Neuronal stem cell (in vitro differentiated cells): ENCODE measurements at regions not wholly inside any gene's neighbourhood (a gene's known extent, or its start where the extent isn't known, plus 50 kb on each side); places are given as distances from the start of the nearest gene placed in this dataset.

Experiments
- DNase-seq: peaks from one replicate; pipeline ENCODE4 v3.0.0-alpha.2; 2013; ENCODE audit warnings: low spot score
- H2AFZ ChIP-seq: one replicate; pipeline ENCODE4 v1.6.1; 2013; ENCODE audit warnings: mild to moderate bottlenecking, low read length, inconsistent platforms
- H2AK5ac ChIP-seq: 2 replicates; pipeline ENCODE4 v1.6.1; 2013; ENCODE audit warnings: low read depth, mild to moderate bottlenecking, inconsistent platforms, low read length, moderate library complexity, mixed read lengths
- H2BK120ac ChIP-seq: 2 replicates; pipeline ENCODE4 v1.6.1; 2013; ENCODE audit warnings: low read depth, mild to moderate bottlenecking, inconsistent platforms, low read length, moderate library complexity, mixed read lengths
- H2BK12ac ChIP-seq: one replicate; pipeline ENCODE4 v1.6.1; 2013; ENCODE audit warnings: low read length, inconsistent platforms
- H2BK15ac ChIP-seq: 2 replicates; pipeline ENCODE4 v1.6.1; 2013; ENCODE audit warnings: mild to moderate bottlenecking, low read length, inconsistent platforms, mixed read lengths
- H2BK5ac ChIP-seq: one replicate; pipeline ENCODE4 v1.6.1; 2013; ENCODE audit warnings: inconsistent platforms, mild to moderate bottlenecking, low read length, moderate library complexity
- H3K14ac ChIP-seq: one replicate; pipeline ENCODE4 v1.6.1; 2013; ENCODE audit warnings: low read length, inconsistent platforms
- H3K18ac ChIP-seq: 2 replicates; pipeline ENCODE4 v1.6.1; 2013; ENCODE audit warnings: low read length, inconsistent platforms
- H3K23ac ChIP-seq: 2 replicates; pipeline ENCODE4 v1.6.1; 2013; ENCODE audit warnings: low read depth, mild to moderate bottlenecking, mixed read lengths, low read length, inconsistent platforms; ENCODE audit not compliant: poor library complexity
- H3K27ac ChIP-seq: replicated peaks from 3 replicates; pipeline ENCODE4 v1.5.1; 2013; ENCODE audit warnings: low read length, inconsistent platforms
- H3K27me3 ChIP-seq, 3 experiments: 2 replicates each; pipeline ENCODE4 v1.6.1; 2013; ENCODE audit warnings: low read length in 3 of 3, mild to moderate bottlenecking in 2 of 3, inconsistent platforms in 1 of 3, low read depth in 1 of 3, mixed read lengths in 1 of 3, moderate library complexity in 1 of 3; ENCODE audit not compliant: control insufficient read depth in 3 of 3, insufficient read depth in 3 of 3
- H3K36me3 ChIP-seq, 2 donors: replicated peaks in 1 of 2; 2 replicates each; pipeline ENCODE4 v1.6.1; 2013; ENCODE audit warnings: low read length in 2 of 2; ENCODE audit not compliant: control insufficient read depth in 2 of 2, insufficient read depth in 2 of 2
- H3K4ac ChIP-seq: 2 replicates; pipeline ENCODE4 v1.6.1; 2013; ENCODE audit warnings: inconsistent platforms, mild to moderate bottlenecking, low read length, moderate library complexity
- H3K4me1 ChIP-seq, 2 donors: 1 replicate in 1 of 2; 2 replicates in 1 of 2; pipeline ENCODE4 v1.6.1; 2013; ENCODE audit warnings: low read length in 2 of 2, low read depth in 1 of 2; ENCODE audit not compliant: control insufficient read depth in 2 of 2, insufficient read depth in 1 of 2
- H3K4me2 ChIP-seq: one replicate; pipeline ENCODE4 v1.6.1; 2013; ENCODE audit warnings: mild to moderate bottlenecking, low read length, inconsistent platforms; ENCODE audit not compliant: insufficient read depth, poor library complexity, severe bottlenecking
- H3K4me3 ChIP-seq, 2 donors: 2 replicates each; pipeline ENCODE4 v1.5.1; 2013; ENCODE audit warnings: low read length in 2 of 2, mild to moderate bottlenecking in 2 of 2, inconsistent platforms in 1 of 2, moderate library complexity in 1 of 2
- H3K79me1 ChIP-seq: one replicate; pipeline ENCODE4 v1.6.1; 2013; ENCODE audit warnings: low read depth, mild to moderate bottlenecking, inconsistent platforms, low read length, moderate library complexity
- H3K9ac ChIP-seq: one replicate; pipeline ENCODE4 v1.6.1; 2013; ENCODE audit warnings: mild to moderate bottlenecking, low read depth, low read length, inconsistent platforms; ENCODE audit not compliant: poor library complexity
- H3K9me3 ChIP-seq, 2 donors: replicated peaks in 1 of 2; 2 replicates each; pipeline versions ENCODE3 to v1.6.1; 2013; ENCODE audit warnings: low read length in 2 of 2, mild to moderate bottlenecking in 2 of 2, inconsistent platforms in 1 of 2, low read depth in 1 of 2, mixed read lengths in 1 of 2, moderate library complexity in 1 of 2; ENCODE audit not compliant: control insufficient read depth in 2 of 2, insufficient read depth in 1 of 2
- H4K8ac ChIP-seq: one replicate; pipeline ENCODE4 v1.6.1; 2013; ENCODE audit warnings: low read depth, mild to moderate bottlenecking, inconsistent platforms, low read length, moderate library complexity
- H4K91ac ChIP-seq: one replicate; pipeline ENCODE4 v1.6.1; 2013; ENCODE audit warnings: low read length, low read depth, mild to moderate bottlenecking, inconsistent platforms; ENCODE audit not compliant: poor library complexity
- WGBS, 2 donors: extraction: QIAGEN DNeasy Blood & Tissue Kit; methylation state at CpG; one replicate each; pipeline ENCODE4 v1.1.7; 2013; ENCODE audit warnings: missing lambda C conversion rate in 2 of 2, mixed read lengths in 1 of 2; ENCODE audit not compliant: insufficient read length in 2 of 2, insufficient replicate concordance in 1 of 2; ENCODE audit errors: extremely low coverage in 2 of 2; 5-methylcytosine and 5-hydroxymethylcytosine counted together

DNA sequence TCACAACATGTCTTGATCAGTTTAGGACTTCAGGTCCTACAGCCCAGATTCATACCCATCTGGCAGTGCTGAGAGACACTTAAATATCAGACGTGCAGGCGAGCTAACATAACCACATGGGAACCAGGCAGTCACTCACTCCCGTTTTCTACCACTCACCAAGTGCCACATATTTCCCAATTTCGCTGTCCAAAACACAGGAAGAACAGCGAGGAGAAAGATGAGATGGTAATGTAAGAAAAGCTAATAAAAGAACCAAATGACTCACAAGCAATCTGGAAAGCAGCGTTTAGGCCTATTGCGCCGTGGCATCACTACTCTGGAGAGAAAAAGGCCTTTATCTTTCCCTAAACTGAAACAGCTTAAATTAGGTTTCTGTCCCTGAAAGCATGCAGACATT, 647.8 kb upstream of the SLC39A10 start:
- Histone ChIP-seq H3K9ac (no peak overlapping the region), H3K4me3 (no peak overlapping the region), H3K4me1 (no peaks in the 10 kb centered on the region), H3K27me3 (no peaks in the 10 kb centered on the region), H4K8ac (no peak overlapping the region), H2BK120ac (no peak overlapping the region), H2AFZ (no peak overlapping the region), H3K23ac (no peak overlapping the region), H2BK12ac (no peak overlapping the region), H3K4me2 (no peak overlapping the region), H3K4ac (no peak overlapping the region), H3K18ac (no peak overlapping the region), H3K79me1 (no peaks in the 10 kb centered on the region), H3K36me3 (no peaks in the 10 kb centered on the region), H2AK5ac (no peak overlapping the region), H4K91ac (no peak overlapping the region), H3K27ac (no peak overlapping the region), H3K9me3 (no peaks in the 10 kb centered on the region), H2BK15ac (no peak overlapping the region), H3K14ac (no peak overlapping the region), H2BK5ac (no peak overlapping the region)
- no peak for DNase-seq
- WGBS, 2 donors = no CpG with 5 or more reads among the region's 8 CpGs

DNA sequence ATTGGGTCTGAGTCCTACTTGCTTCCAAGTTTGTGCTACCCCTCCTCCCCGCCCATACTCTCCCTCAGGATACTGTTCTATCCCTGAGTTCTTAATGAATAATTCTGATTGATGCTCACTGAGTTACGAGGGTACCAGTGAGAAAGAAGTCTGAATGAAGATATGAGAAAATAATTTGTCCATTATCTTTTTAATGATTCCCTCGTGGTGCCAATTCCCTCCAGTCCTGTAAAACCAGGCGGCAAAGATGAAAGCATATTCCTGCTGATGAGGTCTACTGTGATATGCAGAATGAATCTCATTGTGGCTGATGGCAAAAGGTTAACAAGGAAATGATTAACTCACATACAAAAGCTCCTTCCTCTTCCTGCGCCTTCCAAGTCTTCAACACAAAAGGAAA, 650.2 kb upstream of the SLC39A10 start:
- no peak overlapping the region for H2BK5ac ChIP-seq
- H3K4me3 ChIP-seq = no peak overlapping the region
- no peak overlapping the region for H3K18ac ChIP-seq
- H3K36me3 ChIP-seq = no peaks in the 10 kb centered on the region
- no peak overlapping the region for H3K4ac ChIP-seq
- H3K27ac ChIP-seq = no peak overlapping the region
- no peak overlapping the region for H2BK12ac ChIP-seq
- H3K4me2 ChIP-seq = no peak overlapping the region
- H2AFZ ChIP-seq = no peak overlapping the region
- H3K79me1 ChIP-seq = no peaks in the 10 kb centered on the region
- DNase-seq = no peak
- no peak overlapping the region for H3K14ac ChIP-seq
- H3K9ac ChIP-seq = no peak overlapping the region
- no peaks in the 10 kb centered on the region for H3K9me3 ChIP-seq
- no peak overlapping the region for H2BK120ac ChIP-seq
- H4K8ac ChIP-seq = no peak overlapping the region
- no peak overlapping the region for H3K23ac ChIP-seq
- H3K4me1 ChIP-seq = no peaks in the 10 kb centered on the region
- WGBS, 2 donors = no CpG with 5 or more reads among the region's 5 CpGs
- no peak overlapping the region for H2AK5ac ChIP-seq
- no peak overlapping the region for H2BK15ac ChIP-seq
- no peak overlapping the region for H4K91ac ChIP-seq
- H3K27me3 ChIP-seq = no peaks in the 10 kb centered on the region

DNA sequence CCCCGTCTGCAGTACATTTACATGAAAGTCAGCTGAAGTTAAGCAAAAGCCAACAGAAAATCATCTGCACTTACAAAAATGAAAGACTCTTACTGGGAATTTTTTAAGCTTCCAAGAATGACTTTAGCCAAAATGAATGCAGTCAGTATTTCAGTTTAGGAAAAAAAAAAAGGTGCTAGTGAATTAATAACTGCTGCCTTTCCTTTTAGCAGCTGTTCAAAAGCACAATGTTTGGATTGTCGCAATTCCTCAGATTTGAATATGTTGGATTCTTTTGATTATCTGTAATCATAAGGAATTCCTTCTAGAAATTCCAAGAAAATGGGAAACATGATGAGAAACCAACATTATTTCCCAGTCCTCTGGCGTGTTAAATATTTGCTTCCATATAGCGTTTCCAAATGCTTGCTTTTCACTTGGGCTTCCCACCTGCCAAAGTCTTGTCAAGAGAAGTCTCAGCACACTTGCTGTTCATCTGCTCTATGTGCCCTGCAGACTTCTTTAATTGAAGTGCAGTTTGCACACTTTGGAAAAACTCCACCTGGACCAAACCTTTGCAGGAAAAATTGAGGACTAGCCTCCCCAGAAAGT, 653.0 kb upstream of the SLC39A10 start:
- H2AK5ac ChIP-seq = no peak overlapping the region
- H3K27me3 ChIP-seq = no peaks in the 10 kb centered on the region
- H3K23ac ChIP-seq = no peak overlapping the region
- DNase-seq = no peak
- no peaks in the 10 kb centered on the region for H3K9me3 ChIP-seq
- H3K4me1 ChIP-seq = no peaks in the 10 kb centered on the region
- H2BK5ac ChIP-seq = no peak overlapping the region
- no peak overlapping the region for H3K4me2 ChIP-seq
- no peak overlapping the region for H2BK12ac ChIP-seq
- H3K27ac ChIP-seq = no peak overlapping the region
- no peak overlapping the region for H3K18ac ChIP-seq
- no CpG with 5 or more reads among the region's 4 CpGs for WGBS, 2 donors
- H3K9ac ChIP-seq = no peak overlapping the region
- no peak overlapping the region for H3K4ac ChIP-seq
- no peak overlapping the region for H4K91ac ChIP-seq
- H3K36me3 ChIP-seq = no peaks in the 10 kb centered on the region
- H2BK120ac ChIP-seq = no peak overlapping the region
- no peak overlapping the region for H3K14ac ChIP-seq
- no peak overlapping the region for H3K4me3 ChIP-seq
- H4K8ac ChIP-seq = no peak overlapping the region
- H2BK15ac ChIP-seq = no peak overlapping the region
- H2AFZ ChIP-seq = no peak overlapping the region
- no peaks in the 10 kb centered on the region for H3K79me1 ChIP-seq

DNA sequence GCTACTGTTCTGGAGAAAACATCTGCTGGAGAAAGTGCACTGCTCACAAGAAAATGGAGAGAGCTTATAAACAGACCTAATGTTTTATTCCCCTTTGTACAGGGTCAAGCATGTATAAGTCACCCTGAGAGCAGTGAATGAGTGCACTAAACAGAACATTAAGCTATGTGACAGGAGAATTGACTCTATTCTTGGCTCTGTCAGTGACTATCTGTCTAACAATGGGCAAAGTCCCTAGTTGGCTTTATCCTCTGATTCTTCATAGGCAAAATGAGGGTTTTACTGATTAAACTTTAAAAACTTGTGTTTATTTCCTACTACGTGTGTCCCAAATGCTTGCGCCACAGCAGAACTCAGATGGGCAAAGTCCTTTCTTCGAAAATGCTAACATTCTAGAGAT, 655.1 kb upstream of the SLC39A10 start:
- no peak overlapping the region for H4K8ac ChIP-seq
- WGBS, 2 donors = no CpG with 5 or more reads among the region's 3 CpGs

More for the DNA sequence above, 655.1 kb upstream of the SLC39A10 start:
- Histone ChIP-seq H2BK5ac (no peak overlapping the region), H2AK5ac (no peak overlapping the region), H3K9ac (no peak overlapping the region), H3K79me1 (no peaks in the 10 kb centered on the region), H3K18ac (no peak overlapping the region), H3K4ac (no peak overlapping the region), H3K23ac (no peak overlapping the region), H2BK12ac (no peak overlapping the region), H3K27ac (no peak overlapping the region), H3K27me3 (no peaks in the 10 kb centered on the region), H3K14ac (no peak overlapping the region), H3K4me3 (no peak overlapping the region), H3K9me3 (no peaks in the 10 kb centered on the region), H4K91ac (no peak overlapping the region), H3K4me1 (no peaks in the 10 kb centered on the region), H3K36me3 (no peaks in the 10 kb centered on the region), H3K4me2 (no peak overlapping the region), H2BK120ac (no peak overlapping the region), H2BK15ac (no peak overlapping the region), H2AFZ (no peak overlapping the region)
- no peak for DNase-seq
